C1 segment of cervical spinal cord (tissue), 14 donors: ENCODE measurements at regions not wholly inside any gene's neighbourhood (a gene's known extent, or its start where the extent isn't known, plus 50 kb on each side); places are given as distances from the start of the nearest gene placed in this dataset.

Source experiments
- DNase-seq, 14 donors: peaks; one replicate each; lab custom pipeline; 2025; lab: John Stamatoyannopoulos, UW

DNA sequence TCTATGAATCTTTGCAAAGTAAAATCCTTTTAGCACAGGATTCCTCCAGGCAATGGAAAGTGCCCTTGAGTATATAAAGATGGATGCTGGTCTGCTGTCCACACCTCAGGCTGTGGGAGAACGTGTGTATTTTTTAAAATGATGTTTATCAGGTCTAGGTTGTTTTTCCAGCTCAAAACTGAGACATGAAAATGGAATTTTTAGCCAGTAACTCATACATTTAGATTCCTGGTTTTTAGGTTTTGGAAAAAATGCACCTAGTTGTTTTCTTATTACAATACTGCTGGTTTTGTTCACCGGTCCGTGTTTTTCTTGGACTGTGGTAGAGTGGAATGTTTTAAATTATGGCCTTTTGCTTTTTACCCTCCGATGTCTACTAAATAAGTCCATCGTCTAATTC is 554.7 kb downstream of the SOX6 start:
- no peak for DNase-seq

DNA sequence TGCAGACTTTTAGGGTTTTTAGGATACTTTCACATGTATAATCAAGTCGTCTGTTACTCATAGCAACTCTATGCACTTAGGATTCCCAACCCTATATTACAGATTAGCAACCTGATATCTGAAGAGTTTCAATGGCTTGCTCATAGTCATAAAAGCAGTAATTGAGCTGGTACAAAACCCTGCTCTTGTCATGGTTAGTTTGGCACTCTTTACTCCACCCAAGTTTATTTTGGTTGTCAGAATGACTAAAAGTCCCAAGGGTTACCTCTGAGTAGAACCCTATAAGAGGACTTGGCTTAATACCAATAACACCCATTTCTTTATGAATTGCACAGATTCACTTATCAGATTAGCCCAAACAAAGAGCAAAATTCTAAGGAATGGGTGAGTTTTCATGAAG is 550.6 kb downstream of the SOX6 start:
- DNase-seq: no peak

DNA sequence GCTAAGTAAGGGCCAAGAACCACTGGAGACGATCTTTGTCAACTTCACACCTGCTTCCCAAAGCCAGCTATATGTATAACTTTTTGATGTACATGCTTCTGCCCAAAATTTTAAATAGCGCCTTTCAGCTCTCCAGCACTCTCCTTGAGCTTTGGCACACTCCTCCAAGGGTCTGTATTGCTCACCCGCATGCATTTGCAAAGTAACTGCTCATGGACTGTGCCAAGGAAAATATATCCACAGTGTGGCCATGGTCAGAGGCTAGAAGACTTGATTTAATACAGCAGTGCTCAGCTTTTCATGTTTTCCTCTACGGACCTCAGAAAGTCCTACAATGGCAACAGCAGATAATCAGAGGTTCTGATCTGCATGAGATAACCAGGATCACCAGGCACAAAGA is 550.1 kb downstream of the SOX6 start:
- DNase-seq: no peak

DNA sequence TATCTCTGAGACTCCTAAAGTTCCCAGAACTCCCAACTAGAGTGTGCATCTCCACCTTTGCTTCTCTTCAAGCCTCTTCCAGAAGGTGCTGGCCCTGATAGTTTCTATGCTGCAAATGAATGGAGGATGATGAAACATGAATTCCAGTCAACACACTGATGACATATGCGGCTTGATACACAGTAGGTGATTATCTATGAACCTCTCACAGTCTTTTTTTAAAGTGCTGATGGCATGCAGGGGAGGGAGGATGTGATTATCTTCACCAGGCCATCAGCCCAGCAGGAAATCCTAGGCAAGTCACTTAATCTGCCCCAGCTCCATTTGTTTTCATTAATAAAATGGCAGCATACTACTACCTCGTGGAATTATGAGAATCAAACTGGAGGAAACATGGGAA is 548.5 kb downstream of the SOX6 start:
- DNase-seq: no peak

DNA sequence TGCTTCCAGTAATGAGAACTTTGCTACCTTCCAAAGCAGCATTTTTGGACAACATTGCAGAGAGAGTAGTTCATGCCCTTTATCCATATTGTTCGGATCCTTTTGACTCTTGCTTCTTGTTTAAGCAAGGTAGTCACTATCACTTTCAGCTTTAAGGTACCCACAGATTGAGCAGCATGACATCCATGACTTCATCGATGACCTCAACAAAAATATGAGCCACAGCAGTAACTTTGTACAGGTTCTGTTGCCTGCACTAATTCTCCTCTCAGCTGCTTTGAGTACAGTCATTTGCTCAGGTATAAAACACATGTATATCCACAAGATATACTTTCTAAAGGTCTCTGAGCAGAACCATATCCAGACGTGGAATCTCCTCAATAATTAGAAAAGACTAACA is 546.3 kb downstream of the SOX6 start:
- DNase-seq: no peak

DNA sequence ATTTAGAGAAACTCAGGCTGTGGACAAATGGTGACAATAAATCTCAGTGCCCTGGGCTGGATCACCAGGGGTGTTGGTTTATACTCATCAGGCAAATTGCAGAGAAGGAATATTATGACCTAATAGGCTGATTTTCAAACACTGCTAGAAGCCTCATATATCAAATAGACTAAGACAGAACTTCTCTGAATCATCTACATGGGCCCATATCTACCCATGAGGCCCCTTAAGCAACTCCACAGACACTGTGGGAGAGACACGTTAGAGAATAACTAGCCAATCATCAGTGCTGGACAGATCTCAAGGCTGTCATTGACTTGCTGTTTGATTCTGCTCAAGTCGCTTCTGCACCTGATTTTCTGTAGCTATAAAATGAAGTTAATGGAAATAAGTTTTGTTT is 545.8 kb downstream of the SOX6 start:
- no peak for DNase-seq

DNA sequence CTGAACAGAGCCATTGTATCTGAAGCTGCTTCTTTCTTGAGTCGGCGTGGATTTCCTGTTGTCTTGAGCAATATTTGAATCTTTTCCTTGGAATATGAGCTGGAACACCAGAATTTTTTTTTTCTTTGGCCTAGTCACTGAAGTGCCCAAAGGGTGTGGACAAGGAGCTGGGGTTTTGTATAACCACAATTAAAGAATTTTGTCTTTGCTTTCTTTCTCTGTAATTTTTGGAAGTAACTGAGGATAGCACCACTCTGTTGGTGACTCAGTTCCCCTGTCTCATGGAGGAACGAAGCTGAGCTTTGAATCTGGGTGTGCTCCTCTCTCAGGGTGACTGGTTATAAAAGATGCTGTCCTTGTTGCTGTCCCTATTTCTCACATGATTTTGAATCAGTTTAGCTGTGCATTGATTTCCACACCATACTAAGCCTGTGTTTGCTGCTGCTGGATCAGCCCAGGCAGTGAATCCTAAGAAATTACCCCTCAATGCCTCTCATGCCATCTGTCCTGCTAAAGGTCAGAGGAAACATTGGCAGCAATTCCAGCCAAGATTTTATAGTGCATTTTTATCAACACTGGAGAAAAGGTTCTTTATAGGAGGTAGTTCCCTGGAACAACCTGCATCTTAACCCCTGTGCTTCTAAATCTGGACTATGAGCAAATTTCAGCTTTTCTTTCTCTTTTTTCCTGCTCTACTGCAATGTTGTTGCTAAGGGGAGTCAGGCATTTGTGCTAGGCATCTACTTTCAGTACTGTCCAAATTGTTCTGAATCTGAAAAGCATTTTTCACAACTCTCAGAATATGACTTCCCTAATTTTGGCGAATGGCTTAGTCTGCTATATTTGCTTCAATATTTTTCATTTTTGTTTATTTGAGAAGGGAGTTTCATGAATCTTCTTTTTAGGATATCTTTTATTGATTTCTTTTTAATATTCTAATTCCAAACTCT is 540.8 kb downstream of the SOX6 start:
- no peak for DNase-seq

DNA sequence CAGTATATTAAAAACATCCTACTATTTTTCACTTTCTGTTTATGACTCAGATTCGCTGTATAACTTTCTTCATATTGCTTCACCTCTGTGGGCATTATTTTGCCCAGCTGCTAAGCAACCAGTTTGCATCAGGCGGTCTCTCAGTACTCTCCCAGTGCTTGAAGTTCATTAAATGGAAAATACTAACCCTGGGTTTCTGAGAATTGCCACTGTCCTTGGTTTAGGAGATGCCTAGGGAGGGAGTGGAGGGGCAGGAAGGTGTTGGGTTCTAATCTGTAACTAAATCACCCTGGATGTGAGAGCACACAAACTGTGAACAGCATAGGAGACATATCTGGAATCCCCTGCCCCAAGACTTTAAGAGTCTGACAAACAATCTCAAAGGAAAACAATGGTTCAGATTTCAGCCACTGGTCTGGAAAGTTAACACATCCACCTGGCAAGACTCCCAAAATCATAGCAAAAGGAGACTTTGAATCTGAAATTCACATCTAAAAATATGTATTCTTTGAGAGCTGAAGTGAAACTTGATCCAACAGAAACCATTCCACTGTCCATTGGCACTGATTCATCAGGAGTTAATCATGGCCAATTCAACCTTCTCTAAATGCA is 540.0 kb downstream of the SOX6 start:
- DNase-seq: no peak

DNA sequence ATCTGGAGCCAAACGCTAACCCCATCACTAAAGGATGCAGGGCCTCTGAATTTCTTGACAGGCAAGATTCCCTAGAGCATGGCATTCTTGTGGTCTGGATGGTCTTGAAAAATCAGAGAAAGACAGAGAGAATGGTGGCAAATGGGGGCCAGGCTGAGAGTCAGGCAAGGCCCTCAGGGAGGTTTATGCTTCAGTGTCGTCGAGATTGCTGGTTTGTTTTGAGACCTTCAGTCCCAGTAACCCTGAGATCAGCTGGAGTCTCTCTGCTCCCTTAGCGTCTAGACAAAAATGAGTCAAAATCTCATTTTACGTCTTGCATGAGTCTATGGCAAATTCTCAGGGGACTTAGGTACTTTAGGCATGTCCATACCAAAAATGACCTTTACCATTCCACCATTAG is 539.3 kb downstream of the SOX6 start:
- DNase-seq: no peak

DNA sequence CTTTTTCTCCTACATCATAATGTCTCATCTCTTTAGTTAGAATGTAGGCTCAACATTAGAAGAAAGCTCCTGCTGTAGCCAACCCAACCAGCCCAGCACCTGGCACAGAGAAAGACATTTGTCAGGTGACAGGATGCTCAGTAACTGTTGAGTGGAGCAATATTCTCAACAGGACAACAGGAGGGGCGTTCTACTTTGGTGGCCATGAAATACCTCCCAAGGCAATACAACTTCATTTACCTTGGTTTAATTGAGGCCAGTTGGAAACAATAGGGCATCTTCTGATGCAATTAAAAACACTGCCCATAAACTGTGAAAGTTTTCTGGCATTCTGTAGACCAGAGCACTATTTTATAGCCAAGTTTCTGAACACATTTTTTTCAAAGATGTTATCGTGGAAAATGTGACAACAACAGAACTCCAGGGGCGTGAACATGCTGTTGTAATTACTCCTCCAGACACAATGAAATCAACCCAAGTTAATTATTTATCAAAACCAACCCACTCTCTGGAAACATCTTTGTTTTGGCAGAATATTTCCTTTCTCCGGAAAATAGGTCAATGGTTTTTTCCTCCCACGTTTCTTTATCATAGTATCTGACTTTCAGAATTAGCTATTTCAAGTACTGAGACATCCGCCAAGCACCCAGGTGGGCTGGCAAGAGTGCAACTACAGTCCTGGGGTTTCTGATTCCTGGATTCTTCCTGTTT is 538.1 kb downstream of the SOX6 start:
- peak in 1 of 14 donors; percentile 17 for DNase-seq

DNA sequence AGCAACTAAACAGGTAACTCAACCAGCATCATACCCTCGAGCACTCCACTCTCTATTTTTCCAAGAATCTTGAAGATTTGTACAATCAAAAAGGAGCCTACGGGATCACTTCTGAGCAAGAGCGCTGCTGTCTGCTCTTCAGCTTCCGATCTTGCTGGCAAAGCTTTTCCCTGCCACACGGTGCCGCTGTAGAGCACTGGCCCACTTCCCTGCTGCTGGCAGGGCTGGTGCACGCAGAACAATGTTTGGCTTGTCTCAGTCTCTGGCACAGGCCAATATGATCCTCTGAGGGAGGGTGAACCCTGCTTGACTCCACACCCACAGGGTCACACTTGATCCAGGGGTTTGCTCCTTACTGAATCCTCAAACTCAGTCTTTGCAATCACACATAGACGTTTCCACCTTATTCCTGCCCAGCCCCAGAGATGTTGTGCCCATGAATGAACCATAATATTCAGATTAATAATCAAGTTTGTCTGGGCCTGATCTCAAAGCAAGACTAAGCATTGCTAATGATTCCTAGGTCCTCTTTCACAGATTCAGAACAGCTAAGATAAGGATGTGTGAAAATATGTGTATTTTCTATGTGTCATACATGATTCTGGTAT is 536.6 kb downstream of the SOX6 start:
- DNase-seq: peak in 13 of 14 donors; percentile 15 to 86 (median 78)

DNA sequence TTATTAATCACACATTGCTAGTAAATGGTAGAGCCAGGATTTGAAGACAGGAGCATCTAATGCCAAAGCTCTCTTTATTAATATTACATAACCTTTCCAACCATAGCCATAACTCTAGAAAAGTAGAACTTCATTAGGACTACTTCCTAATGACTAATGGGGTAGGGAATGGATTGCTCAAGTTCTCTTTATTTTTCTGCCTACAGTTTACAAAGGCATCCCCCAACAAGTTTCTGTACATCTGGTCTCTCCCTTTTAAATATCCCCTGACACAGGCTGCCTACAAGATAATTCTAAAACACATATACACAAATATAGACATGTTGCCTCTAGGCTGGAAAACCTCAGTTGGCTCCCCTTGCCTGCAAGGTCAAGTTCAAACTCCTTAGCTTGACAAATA is 534.9 kb downstream of the SOX6 start:
- DNase-seq: no peak

DNA sequence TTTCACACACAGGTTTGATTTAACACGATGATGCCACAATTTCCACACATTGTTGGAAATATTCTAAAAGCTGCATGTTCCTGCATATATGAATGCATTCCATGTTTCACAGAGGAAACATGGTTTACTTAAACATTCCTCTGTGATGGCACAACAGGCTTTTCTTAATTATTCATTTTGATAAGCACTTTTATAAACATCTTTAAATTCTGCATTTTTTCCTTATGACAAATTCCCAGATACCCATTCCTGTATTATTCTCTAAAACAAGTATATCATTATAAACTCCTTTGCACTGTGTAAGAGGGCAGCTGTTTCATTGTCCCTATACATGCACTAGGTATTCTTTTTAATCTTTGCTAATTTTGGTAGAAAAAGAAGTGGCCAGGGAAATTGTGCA is 532.3 kb downstream of the SOX6 start:
- DNase-seq: no peak

DNA sequence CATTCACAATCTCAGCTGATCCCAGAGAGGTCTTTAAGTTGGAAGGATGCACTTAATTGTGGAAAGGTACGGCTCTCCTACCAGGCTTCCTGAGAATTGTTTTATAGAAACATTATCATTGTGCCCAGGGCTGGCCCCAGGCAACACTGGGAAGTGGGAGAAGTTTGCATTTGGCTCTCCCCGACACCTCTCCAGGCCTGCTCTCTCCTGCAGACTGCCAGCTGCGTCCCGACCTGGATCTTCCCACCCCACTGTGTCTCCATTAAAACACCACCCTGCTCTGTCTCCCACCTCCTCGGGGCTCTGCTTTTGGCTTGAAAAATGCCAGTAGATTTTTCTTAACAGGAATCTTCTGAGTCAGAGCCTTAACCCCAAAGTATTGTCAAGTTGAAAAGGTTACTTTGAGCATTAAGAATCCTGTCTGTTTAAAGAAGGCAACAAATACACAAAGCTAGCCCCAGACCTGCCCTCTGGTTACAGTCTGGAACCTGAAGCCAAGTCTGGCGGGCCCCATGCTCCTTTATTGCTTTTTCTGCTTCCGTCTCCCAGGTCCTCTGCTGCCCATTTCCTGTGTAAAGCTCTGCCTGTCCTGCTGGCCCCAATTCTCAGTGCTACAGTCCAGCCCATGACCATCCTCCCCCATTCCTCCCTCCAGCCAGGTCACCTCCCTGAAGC is 530.2 kb downstream of the SOX6 start:
- DNase-seq: peak in 1 of 14 donors; percentile 7

DNA sequence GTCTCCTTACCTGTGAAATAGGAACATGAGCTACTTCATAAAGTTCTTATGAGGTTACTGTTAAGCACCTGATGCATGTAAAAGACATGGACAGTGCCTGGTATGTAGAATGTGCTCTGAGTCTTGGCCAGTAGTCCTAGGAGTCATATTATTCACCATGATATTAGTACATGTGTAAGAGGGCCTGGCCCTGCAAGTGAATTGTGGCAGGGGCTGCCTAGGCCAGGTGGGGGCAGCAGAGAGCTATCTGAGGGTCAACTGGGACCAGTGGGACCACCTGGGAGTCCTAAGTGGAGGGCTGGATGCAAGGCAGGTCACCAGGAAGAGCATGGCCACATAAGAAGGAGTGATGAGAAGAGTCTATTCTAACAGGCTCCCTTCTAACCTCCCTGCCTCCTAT is 529.5 kb downstream of the SOX6 start:
- peak in 7 of 14 donors; percentile 4 to 41 (median 16) for DNase-seq

DNA sequence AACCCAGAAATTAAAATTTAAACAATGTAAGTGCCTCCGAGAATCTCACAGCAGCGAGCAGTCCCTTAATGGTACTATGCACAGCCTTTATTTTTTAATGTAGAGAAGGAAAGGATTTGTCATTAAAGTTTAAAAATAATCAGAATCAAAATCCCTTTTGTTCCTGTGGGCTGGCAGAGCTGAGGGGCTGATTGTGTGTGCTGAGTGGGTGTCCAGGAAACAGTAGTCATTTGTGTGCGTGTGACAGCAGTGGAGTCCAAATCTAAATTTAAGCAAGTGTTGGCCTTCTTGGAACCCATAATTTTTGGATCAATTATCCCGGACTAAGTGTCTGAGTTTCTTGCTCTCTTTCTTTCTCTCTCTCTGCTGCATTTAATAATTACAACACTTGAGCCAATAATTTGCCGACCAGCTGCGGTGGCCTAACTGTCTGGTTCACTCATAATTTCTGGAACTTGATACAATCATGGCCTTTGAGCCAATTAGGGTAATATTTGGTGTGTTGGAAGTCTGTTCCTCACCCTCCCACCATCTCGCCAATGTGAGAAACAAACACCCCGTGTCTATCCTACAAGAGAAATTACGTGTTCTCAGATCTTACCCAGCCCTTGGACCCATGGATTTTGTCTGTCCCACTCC is 528.0 kb downstream of the SOX6 start:
- peak in 3 of 14 donors; percentile 13 to 37 (median 15) for DNase-seq

DNA sequence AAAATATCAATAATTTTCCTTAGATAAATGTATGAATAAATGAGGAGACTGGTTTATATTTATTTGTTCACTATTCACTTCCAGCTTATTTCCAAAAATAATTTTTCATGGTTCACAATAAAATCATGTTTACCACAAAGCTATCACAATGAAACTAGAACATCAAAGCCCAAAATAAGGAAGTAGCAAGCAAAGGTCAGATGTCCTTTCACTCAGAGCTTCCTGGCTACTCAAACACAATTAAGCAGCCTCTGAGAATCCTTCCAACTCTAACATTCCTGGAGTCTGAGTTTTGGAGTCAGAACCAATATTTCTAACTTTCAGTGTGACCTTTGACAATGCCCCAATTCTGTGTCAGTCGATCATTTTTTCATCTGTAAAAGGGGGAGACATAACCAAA is 527.0 kb downstream of the SOX6 start:
- no peak for DNase-seq

DNA sequence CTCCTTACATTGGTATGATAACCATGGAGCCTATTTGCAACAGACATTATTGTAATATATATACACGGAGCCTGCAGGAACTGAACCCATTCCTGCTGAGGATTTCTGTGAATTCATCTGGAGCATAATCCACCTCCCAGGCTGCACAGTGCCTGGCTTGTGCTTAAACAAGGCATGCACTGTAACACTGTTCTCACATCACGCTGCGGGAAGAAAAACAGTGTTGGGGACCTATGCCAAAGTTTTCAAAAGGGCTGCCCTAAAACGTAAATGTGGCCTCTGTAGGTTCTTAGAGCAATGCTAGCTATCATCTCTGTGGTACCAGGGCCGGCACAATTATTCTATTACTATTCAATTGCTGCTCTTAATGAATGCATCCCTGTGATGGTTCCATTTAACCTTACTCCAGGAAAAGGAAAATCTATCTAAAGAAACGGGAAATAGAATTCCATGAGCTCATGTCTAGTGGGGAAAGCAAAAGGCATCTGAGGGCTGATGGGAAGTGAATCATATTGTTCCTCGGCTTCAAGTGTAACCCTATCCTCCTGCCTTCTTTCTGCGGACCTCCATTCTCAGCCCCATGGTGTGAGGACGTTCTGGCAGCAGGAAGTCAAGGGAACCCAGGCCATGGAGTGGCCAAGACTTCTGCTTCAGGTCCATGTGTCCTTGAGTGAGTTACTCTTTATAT is 525.5 kb downstream of the SOX6 start:
- DNase-seq: peak in 1 of 14 donors; percentile 26

DNA sequence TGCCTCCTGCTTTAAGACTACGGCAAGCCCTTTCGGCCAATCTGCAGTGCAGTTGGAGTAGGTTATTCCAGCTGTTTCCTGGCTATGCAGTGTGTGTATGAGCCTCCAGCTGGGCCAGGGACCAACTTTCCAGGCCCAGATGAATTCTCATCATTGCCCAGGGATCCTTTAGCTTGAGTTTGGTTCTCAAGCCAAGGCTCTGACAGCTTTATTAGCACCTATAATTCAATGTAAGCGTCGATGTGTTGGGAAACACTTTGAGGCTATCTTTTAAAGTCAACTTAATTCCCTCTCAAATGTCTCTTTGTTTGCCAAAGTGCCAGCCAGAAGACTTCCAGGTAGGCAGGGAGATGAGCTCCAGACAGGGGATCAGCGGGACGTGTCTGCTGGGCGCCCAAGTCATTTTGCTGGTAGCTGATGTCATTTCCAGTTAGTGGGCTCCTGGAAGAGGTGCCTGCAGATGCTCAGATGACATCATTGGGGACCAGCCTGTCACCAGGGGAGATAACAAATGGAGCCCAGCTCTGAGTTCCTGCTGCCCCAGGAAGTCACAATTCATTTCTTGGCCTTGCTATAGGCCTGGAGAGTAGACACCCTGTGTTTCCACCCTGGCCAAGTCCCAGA is 520.4 kb downstream of the SOX6 start:
- DNase-seq: no peak

DNA sequence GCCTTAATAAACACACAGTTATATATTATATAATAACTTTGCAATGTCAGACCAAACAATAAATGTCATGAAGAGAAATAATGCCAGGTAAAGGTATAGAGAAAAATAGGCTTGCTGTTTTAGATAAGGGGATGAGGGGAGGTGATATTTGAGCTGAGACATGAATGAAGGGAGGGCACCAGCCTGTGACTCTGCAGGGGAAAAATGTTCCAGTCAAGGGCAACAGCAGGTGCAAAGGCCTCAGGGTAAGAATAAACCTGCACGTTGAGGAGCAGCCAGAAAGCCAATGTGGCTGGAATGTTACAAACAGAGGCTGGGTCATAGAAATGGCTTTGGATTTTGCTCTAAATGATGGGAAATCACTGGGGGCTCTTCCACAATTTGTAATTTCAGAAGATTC is 519.6 kb downstream of the SOX6 start:
- DNase-seq: no peak
